Liver (tissue), 8 donors: ENCODE measurements at regions not wholly inside any gene's neighbourhood (a gene's known extent, or its start where the extent isn't known, plus 50 kb on each side); places are given as distances from the start of the nearest gene placed in this dataset.

Source experiments
- DNase-seq: peaks from one replicate; pipeline ENCODE4 v3.0.0-alpha.2; 2017; ENCODE audit warnings: low spot score
- H3K27ac ChIP-seq, 2 donors: one replicate each; pipeline ENCODE4 v1.7.0; 2013; ENCODE audit warnings: inconsistent platforms in 2 of 2, low read length in 2 of 2, control low read depth in 1 of 2, low read depth in 1 of 2, mild to moderate bottlenecking in 1 of 2
- H3K27me3 ChIP-seq, 4 donors: one replicate each; pipeline versions ENCODE4 v1.6.1 to v1.7.0; 2013; ENCODE audit warnings: low read length in 3 of 4, inconsistent platforms in 1 of 4, mild to moderate bottlenecking in 1 of 4, moderate library complexity in 1 of 4; ENCODE audit not compliant: control insufficient read depth in 4 of 4, insufficient read depth in 4 of 4
- H3K36me3 ChIP-seq, 4 donors: one replicate each; pipeline versions ENCODE4 v1.6.1 to v1.7.0; 2013; ENCODE audit warnings: low read length in 3 of 4, mild to moderate bottlenecking in 3 of 4, low read depth in 1 of 4, moderate library complexity in 1 of 4; ENCODE audit not compliant: control insufficient read depth in 4 of 4, insufficient read depth in 3 of 4
- H3K4me1 ChIP-seq, 4 donors: one replicate each; pipeline versions ENCODE4 v1.6.1 to v1.7.0; 2013; ENCODE audit warnings: low read length in 3 of 4, mild to moderate bottlenecking in 3 of 4, moderate library complexity in 1 of 4; ENCODE audit not compliant: control insufficient read depth in 4 of 4, insufficient read depth in 4 of 4
- H3K4me3 ChIP-seq, 3 donors: one replicate each; pipeline versions ENCODE4 v1.6.1 to v1.7.0; 2013; ENCODE audit warnings: low read length in 3 of 3, control low read depth in 1 of 3, low read depth in 1 of 3, mild to moderate bottlenecking in 1 of 3
- H3K9ac ChIP-seq, 2 donors: one replicate each; pipeline ENCODE4 v1.7.0; 2013; ENCODE audit warnings: low read length in 2 of 2, mild to moderate bottlenecking in 2 of 2, moderate library complexity in 2 of 2, control low read depth in 1 of 2, low read depth in 1 of 2
- H3K9me3 ChIP-seq, 4 donors: one replicate each; pipeline versions ENCODE4 v1.6.1 to v1.7.0; 2013; ENCODE audit warnings: low read length in 3 of 4; ENCODE audit not compliant: control insufficient read depth in 4 of 4
- EGR1 ChIP-seq, 2 donors: IDR thresholded peaks; 2 replicates each; pipeline ENCODE4 v1.6.1; 2016 to 2018; ENCODE audit warnings: antibody characterized with exemption in 2 of 2, low read depth in 2 of 2
- FOXA1 ChIP-seq: IDR thresholded peaks from 2 replicates; pipeline ENCODE4 v1.6.1; 2016; ENCODE audit warnings: antibody characterized with exemption
- FOXA2 ChIP-seq: IDR thresholded peaks from 2 replicates; pipeline ENCODE4 v1.6.1; 2016; ENCODE audit warnings: antibody characterized with exemption
- GABPA ChIP-seq, 2 donors: IDR thresholded peaks in 1 of 2; conservative IDR thresholded peaks in 1 of 2; 2 replicates each; pipeline ENCODE4 v1.6.1; 2016; ENCODE audit warnings: antibody characterized with exemption in 2 of 2, mild to moderate bottlenecking in 1 of 2, moderate library complexity in 1 of 2
- HNF4A ChIP-seq, 2 donors: conservative IDR thresholded peaks; 2 replicates each; pipeline ENCODE4 v1.6.1; 2016; ENCODE audit warnings: antibody characterized with exemption in 2 of 2, mild to moderate bottlenecking in 2 of 2
- HNF4G ChIP-seq: IDR thresholded peaks from 2 replicates; pipeline ENCODE4 v1.6.1; 2016; ENCODE audit warnings: antibody characterized with exemption
- JUND ChIP-seq, 2 donors: IDR thresholded peaks; 2 replicates each; pipeline ENCODE4 v1.6.1; 2016; ENCODE audit warnings: antibody characterized with exemption in 2 of 2
- NR2F2 ChIP-seq: IDR thresholded peaks from 2 replicates; pipeline ENCODE4 v1.6.1; 2016; ENCODE audit warnings: antibody characterized with exemption
- RAD21 ChIP-seq, 2 donors: IDR thresholded peaks; 2 replicates each; pipeline ENCODE4 v1.6.1; 2016; ENCODE audit warnings: antibody characterized with exemption in 2 of 2, mild to moderate bottlenecking in 2 of 2
- RXRA ChIP-seq, 2 donors: IDR thresholded peaks; 2 replicates each; pipeline ENCODE4 v1.6.1; 2017 to 2018; ENCODE audit warnings: antibody characterized with exemption in 2 of 2, mild to moderate bottlenecking in 1 of 2
- SP1 ChIP-seq: IDR thresholded peaks from 2 replicates; pipeline ENCODE4 v1.6.1; 2018; ENCODE audit warnings: antibody characterized with exemption, mild to moderate bottlenecking
- TAF1 ChIP-seq: conservative IDR thresholded peaks from 2 replicates; pipeline ENCODE4 v1.6.1; 2016; ENCODE audit warnings: antibody characterized with exemption, mild to moderate bottlenecking
- YY1 ChIP-seq: IDR thresholded peaks from 2 replicates; pipeline ENCODE4 v1.6.1; 2016; ENCODE audit warnings: antibody characterized with exemption, mild to moderate bottlenecking
- WGBS: extraction: QIAGEN DNeasy Blood & Tissue Kit; methylation state at CpG from one replicate; pipeline ENCODE4 v1.1.7; 2013; 5-methylcytosine and 5-hydroxymethylcytosine counted together
- TF ChIP-seq, protein P1 (sequence below): IDR thresholded peaks from 2 replicates; pipeline ENCODE4 v1.6.1; 2016; ENCODE audit warnings: antibody characterized with exemption
- TF ChIP-seq, protein P2 (sequence below): IDR thresholded peaks from 2 replicates; pipeline ENCODE4 v1.6.1; 2016; ENCODE audit warnings: antibody characterized with exemption
- TF ChIP-seq, protein P3 (sequence below): IDR thresholded peaks from 2 replicates; pipeline ENCODE4 v1.6.1; 2016; ENCODE audit warnings: antibody characterized with exemption, mild to moderate bottlenecking
- TF ChIP-seq, protein P4 (sequence below): fragments of 150-350 bp; IDR thresholded peaks from 2 replicates; pipeline ENCODE4 v1.5.1; 2017; ENCODE audit warnings: improper control_type of control experiment, low read depth, low read length; ENCODE audit not compliant: missing input control
- TF ChIP-seq, protein P5 (sequence below): IDR thresholded peaks from 2 replicates; pipeline ENCODE4 v1.6.1; 2016; ENCODE audit warnings: antibody characterized with exemption
- donor health status: healthy.
- donor health status: healthy.
- donor health status: healthy.
- donor health status: healthy.
- donor health status: healthy.

DNA sequence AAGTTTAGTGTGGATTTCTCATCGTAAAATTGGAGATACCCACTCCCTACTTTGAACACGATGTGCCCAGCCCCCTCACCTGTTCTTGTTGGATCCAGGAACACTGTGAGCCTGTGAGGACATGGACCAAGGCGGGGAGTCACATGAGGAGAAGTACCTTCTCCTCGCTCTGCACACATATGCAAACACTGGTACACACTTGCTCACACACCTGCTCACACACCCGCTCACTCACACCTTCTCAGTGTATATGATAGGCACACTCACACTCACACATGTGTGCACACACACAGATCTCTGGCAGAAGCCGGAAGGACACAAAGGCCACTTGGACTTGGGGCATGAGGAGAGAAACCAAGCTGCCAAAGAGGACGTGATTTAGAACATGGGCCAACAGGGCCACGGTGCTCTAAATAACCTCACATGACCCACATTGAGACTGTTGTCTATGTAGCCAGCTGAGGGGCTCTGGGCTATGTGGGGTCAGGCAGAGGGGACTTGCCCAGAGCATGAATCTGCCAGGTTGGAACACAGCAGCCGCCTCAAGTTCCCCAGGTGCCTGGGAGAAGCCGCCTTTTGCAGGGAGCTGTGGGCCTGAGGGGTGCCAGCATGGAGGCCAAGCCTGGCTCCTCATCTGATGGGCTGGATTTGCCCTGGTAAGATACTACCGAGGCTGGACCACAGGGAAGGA lies 283.0 kb upstream of the IRX4 start:
- Histone ChIP-seq H3K9me3 (no peaks in the 10 kb centered on the region), H3K27me3 (peaks cover 0 to 6% (median 2%) of the 10 kb centered on the region in 4 donors), H3K27ac (no peak overlapping the region), H3K4me3 (no peak overlapping the region), H3K9ac (no peak overlapping the region), H3K4me1 (no peaks in the 10 kb centered on the region), H3K36me3 (no peaks in the 10 kb centered on the region)
- WGBS = 70% methylated on average over 11 of the region's 11 CpGs
- TF ChIP-seq YY1 (no peak), NR2F2 (no peak), GABPA (IDR thresholded peaks at IDR 0.05 in 1 of 2, conservative IDR thresholded peaks at IDR 0.05 in 1 of 2) (no peak), FOXA2 (no peak), RXRA (IDR thresholded peaks at IDR 0.05) (no peak), SP1 (no peak), RAD21 (IDR thresholded peaks at IDR 0.05) (no peak), FOXA1 (no peak), HNF4A (conservative IDR thresholded peaks at IDR 0.05) (no peak), EGR1 (IDR thresholded peaks at IDR 0.05; ENCODE audit: low read depth in 2 of 2) (no peak), HNF4G (no peak), TAF1 (no peak), JUND (IDR thresholded peaks at IDR 0.05) (no peak)
- TF ChIP-seq, protein P1, sequence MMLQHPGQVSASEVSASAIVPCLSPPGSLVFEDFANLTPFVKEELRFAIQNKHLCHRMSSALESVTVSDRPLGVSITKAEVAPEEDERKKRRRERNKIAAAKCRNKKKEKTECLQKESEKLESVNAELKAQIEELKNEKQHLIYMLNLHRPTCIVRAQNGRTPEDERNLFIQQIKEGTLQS = no peak
- TF ChIP-seq, protein P2, sequence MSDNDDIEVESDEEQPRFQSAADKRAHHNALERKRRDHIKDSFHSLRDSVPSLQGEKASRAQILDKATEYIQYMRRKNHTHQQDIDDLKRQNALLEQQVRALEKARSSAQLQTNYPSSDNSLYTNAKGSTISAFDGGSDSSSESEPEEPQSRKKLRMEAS = no peak
- TF ChIP-seq, protein P3, sequence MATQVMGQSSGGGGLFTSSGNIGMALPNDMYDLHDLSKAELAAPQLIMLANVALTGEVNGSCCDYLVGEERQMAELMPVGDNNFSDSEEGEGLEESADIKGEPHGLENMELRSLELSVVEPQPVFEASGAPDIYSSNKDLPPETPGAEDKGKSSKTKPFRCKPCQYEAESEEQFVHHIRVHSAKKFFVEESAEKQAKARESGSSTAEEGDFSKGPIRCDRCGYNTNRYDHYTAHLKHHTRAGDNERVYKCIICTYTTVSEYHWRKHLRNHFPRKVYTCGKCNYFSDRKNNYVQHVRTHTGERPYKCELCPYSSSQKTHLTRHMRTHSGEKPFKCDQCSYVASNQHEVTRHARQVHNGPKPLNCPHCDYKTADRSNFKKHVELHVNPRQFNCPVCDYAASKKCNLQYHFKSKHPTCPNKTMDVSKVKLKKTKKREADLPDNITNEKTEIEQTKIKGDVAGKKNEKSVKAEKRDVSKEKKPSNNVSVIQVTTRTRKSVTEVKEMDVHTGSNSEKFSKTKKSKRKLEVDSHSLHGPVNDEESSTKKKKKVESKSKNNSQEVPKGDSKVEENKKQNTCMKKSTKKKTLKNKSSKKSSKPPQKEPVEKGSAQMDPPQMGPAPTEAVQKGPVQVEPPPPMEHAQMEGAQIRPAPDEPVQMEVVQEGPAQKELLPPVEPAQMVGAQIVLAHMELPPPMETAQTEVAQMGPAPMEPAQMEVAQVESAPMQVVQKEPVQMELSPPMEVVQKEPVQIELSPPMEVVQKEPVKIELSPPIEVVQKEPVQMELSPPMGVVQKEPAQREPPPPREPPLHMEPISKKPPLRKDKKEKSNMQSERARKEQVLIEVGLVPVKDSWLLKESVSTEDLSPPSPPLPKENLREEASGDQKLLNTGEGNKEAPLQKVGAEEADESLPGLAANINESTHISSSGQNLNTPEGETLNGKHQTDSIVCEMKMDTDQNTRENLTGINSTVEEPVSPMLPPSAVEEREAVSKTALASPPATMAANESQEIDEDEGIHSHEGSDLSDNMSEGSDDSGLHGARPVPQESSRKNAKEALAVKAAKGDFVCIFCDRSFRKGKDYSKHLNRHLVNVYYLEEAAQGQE = no peak
- TF ChIP-seq, protein P4, sequence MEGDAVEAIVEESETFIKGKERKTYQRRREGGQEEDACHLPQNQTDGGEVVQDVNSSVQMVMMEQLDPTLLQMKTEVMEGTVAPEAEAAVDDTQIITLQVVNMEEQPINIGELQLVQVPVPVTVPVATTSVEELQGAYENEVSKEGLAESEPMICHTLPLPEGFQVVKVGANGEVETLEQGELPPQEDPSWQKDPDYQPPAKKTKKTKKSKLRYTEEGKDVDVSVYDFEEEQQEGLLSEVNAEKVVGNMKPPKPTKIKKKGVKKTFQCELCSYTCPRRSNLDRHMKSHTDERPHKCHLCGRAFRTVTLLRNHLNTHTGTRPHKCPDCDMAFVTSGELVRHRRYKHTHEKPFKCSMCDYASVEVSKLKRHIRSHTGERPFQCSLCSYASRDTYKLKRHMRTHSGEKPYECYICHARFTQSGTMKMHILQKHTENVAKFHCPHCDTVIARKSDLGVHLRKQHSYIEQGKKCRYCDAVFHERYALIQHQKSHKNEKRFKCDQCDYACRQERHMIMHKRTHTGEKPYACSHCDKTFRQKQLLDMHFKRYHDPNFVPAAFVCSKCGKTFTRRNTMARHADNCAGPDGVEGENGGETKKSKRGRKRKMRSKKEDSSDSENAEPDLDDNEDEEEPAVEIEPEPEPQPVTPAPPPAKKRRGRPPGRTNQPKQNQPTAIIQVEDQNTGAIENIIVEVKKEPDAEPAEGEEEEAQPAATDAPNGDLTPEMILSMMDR = no peak
- TF ChIP-seq, protein P5, sequence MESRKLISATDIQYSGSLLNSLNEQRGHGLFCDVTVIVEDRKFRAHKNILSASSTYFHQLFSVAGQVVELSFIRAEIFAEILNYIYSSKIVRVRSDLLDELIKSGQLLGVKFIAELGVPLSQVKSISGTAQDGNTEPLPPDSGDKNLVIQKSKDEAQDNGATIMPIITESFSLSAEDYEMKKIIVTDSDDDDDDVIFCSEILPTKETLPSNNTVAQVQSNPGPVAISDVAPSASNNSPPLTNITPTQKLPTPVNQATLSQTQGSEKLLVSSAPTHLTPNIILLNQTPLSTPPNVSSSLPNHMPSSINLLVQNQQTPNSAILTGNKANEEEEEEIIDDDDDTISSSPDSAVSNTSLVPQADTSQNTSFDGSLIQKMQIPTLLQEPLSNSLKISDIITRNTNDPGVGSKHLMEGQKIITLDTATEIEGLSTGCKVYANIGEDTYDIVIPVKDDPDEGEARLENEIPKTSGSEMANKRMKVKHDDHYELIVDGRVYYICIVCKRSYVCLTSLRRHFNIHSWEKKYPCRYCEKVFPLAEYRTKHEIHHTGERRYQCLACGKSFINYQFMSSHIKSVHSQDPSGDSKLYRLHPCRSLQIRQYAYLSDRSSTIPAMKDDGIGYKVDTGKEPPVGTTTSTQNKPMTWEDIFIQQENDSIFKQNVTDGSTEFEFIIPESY = no peak
- no peak for DNase-seq
